H1 (cell line): ENCODE measurements at regions not wholly inside any gene's neighbourhood (a gene's known extent, or its start where the extent isn't known, plus 50 kb on each side); places are given as distances from the start of the nearest gene placed in this dataset.

ENCODE experiments used
- CTCF ChIA-PET: fragments of 300-600 bp; sonication (Branson Sonifier 250); formaldehyde crosslinking; loops from one replicate; lab custom pipeline; 2021; ENCODE audit not compliant: partially characterized antibody; lab: Charles Lee
- POLR2A ChIA-PET: fragments of 300-600 bp; sonication (Branson Sonifier 250); formaldehyde crosslinking; loops from one replicate; lab custom pipeline; 2021; ENCODE audit warnings: inconsistent platforms; ENCODE audit not compliant: partially characterized antibody; lab: Charles Lee
- DNase-seq, 2 experiments: peaks; one replicate each; pipeline versions ENCODE4 v3.0.0 to v3.0.0-alpha.2; 2010 to 2022; ENCODE audit warnings: low spot score in 2 of 2, low read depth in 1 of 2, mixed read lengths in 1 of 2
- FAIRE-seq: peaks from 2 replicates; lab custom pipeline; 2011; peaks lifted over from hg19 to GRCh38; lab: Jason Lieb, UNC
- H2AFZ ChIP-seq: 2 replicates; pipeline ENCODE4 v1.8.1; 2012; ENCODE audit warnings: low read length, inconsistent platforms
- H2AK5ac ChIP-seq: 2 replicates; pipeline ENCODE4 v1.6.1; 2013; ENCODE audit warnings: low read depth, low read length
- H2BK120ac ChIP-seq: replicated peaks from 2 replicates; pipeline ENCODE3; 2013; ENCODE audit warnings: low read depth, low read length, inconsistent platforms
- H2BK12ac ChIP-seq: 2 replicates; pipeline ENCODE4 v1.6.1; 2013; ENCODE audit warnings: low read depth, low read length
- H2BK15ac ChIP-seq: 2 replicates; pipeline ENCODE4 v1.6.1; 2013; ENCODE audit warnings: low read length
- H2BK20ac ChIP-seq: 2 replicates; pipeline ENCODE4 v1.6.1; 2013; ENCODE audit warnings: low read length
- H2BK5ac ChIP-seq: 2 replicates; pipeline ENCODE4 v1.6.1; 2013; ENCODE audit warnings: low read depth, low read length
- H3K14ac ChIP-seq: 2 replicates; pipeline ENCODE4 v1.6.1; 2013; ENCODE audit warnings: inconsistent platforms; ENCODE audit not compliant: insufficient read length
- H3K18ac ChIP-seq: 2 replicates; pipeline ENCODE4 v1.6.1; 2013; ENCODE audit warnings: low read length; ENCODE audit errors: extremely low read depth
- H3K23ac ChIP-seq: 2 replicates; pipeline ENCODE4 v1.6.1; 2013; ENCODE audit warnings: inconsistent platforms; ENCODE audit not compliant: insufficient read length
- H3K23me2 ChIP-seq: 2 replicates; pipeline ENCODE4 v1.6.1; 2013; ENCODE audit warnings: low read depth, low read length
- H3K27ac ChIP-seq: 2 replicates; pipeline ENCODE4 v1.6.1; 2011; ENCODE audit warnings: low read depth, low read length, inconsistent platforms
- H3K27me3 ChIP-seq, 4 experiments: replicated peaks in 1 of 4; 1 replicate in 1 of 4; 2 replicates in 3 of 4; pipeline versions ENCODE4 v1.6.1 to v1.8.1; 2011 to 2013; ENCODE audit warnings: low read length in 3 of 4, mild to moderate bottlenecking in 3 of 4, inconsistent platforms in 2 of 4, mixed read lengths in 2 of 4, moderate library complexity in 1 of 4; ENCODE audit not compliant: control insufficient read depth in 3 of 4, insufficient read depth in 3 of 4; ENCODE audit errors: extremely low read depth in 1 of 4
- H3K36me3 ChIP-seq, 4 experiments: 2 replicates each; pipeline versions ENCODE4 v1.6.1 to v1.8.1; 2011 to 2013; ENCODE audit warnings: mild to moderate bottlenecking in 4 of 4, low read length in 3 of 4, moderate library complexity in 2 of 4, control low read depth in 1 of 4, inconsistent platforms in 1 of 4; ENCODE audit not compliant: insufficient read depth in 4 of 4, control insufficient read depth in 2 of 4
- H3K4ac ChIP-seq: replicated peaks from 2 replicates; pipeline ENCODE3; 2013; ENCODE audit warnings: low read length, low read depth, mixed read lengths, inconsistent platforms; ENCODE audit not compliant: insufficient read length
- H3K4me1 ChIP-seq, 4 experiments: replicated peaks in 1 of 4; 1 replicate in 1 of 4; 2 replicates in 3 of 4; pipeline versions ENCODE4 v1.6.1 to v1.8.1; 2011 to 2013; ENCODE audit warnings: low read length in 3 of 4, inconsistent platforms in 2 of 4, mixed read lengths in 1 of 4; ENCODE audit not compliant: insufficient read depth in 4 of 4, control insufficient read depth in 3 of 4
- H3K4me2 ChIP-seq, 2 experiments: 2 replicates each; pipeline versions ENCODE4 v1.6.1 to v1.8.1; 2011 to 2013; ENCODE audit warnings: low read depth in 2 of 2, low read length in 2 of 2, control low read depth in 1 of 2, inconsistent platforms in 1 of 2, mild to moderate bottlenecking in 1 of 2; ENCODE audit not compliant: insufficient read depth in 1 of 2
- H3K4me3 ChIP-seq, 4 experiments: fragments of 200-600, 300-600 bp in 1 of 4; sonication (generic), shearing (Covaris generic), sonication (Bioruptor Twin) in 1 of 4; 2 replicates each; pipeline versions ENCODE4 v1.5.1 to v1.8.1; 2011 to 2016; ENCODE audit warnings: low read length in 4 of 4, low read depth in 3 of 4, control low read depth in 2 of 4, inconsistent platforms in 2 of 4, mild to moderate bottlenecking in 2 of 4, mixed read lengths in 1 of 4, moderate library complexity in 1 of 4; ENCODE audit not compliant: insufficient read depth in 2 of 4; ENCODE audit errors: extremely low read depth in 1 of 4
- H3K56ac ChIP-seq: replicated peaks from 2 replicates; pipeline ENCODE3; 2013; ENCODE audit warnings: low read depth, mild to moderate bottlenecking, mixed read lengths, low read length, inconsistent platforms; ENCODE audit not compliant: insufficient read length
- H3K79me1 ChIP-seq: 2 replicates; pipeline ENCODE4 v1.6.1; 2013; ENCODE audit warnings: low read depth, low read length, control low read depth
- H3K79me2 ChIP-seq, 2 experiments: 2 replicates each; pipeline versions ENCODE4 v1.6.1 to v1.8.1; 2012 to 2013; ENCODE audit warnings: low read length in 2 of 2, mild to moderate bottlenecking in 2 of 2, inconsistent platforms in 1 of 2; ENCODE audit not compliant: insufficient read depth in 2 of 2, control insufficient read depth in 1 of 2
- H3K9ac ChIP-seq, 4 experiments: replicated peaks in 1 of 4; 1 replicate in 1 of 4; 2 replicates in 3 of 4; pipeline versions ENCODE4 v1.6.1 to v1.8.1; 2011 to 2013; ENCODE audit warnings: low read depth in 3 of 4, low read length in 3 of 4, control low read depth in 2 of 4, mild to moderate bottlenecking in 2 of 4, moderate library complexity in 2 of 4, inconsistent platforms in 1 of 4; ENCODE audit errors: extremely low read depth in 1 of 4
- H3K9me3 ChIP-seq, 2 experiments: 2 replicates each; pipeline versions ENCODE4 v1.6.1 to v1.8.1; 2012 to 2013; ENCODE audit warnings: mild to moderate bottlenecking in 2 of 2, moderate library complexity in 2 of 2, control low read depth in 1 of 2, inconsistent platforms in 1 of 2, low read depth in 1 of 2, low read length in 1 of 2, mixed read lengths in 1 of 2; ENCODE audit not compliant: insufficient read depth in 2 of 2
- H4K20me1 ChIP-seq, 2 experiments: replicated peaks in 1 of 2; 2 replicates each; pipeline versions ENCODE3 to v1.8.1; 2011 to 2013; ENCODE audit warnings: inconsistent platforms in 2 of 2, low read length in 2 of 2, mild to moderate bottlenecking in 1 of 2; ENCODE audit not compliant: insufficient read depth in 2 of 2, control insufficient read depth in 1 of 2
- H4K5ac ChIP-seq: 2 replicates; pipeline ENCODE4 v1.6.1; 2013; ENCODE audit warnings: low read length, low read depth, mixed read lengths, inconsistent platforms; ENCODE audit not compliant: insufficient read length
- H4K8ac ChIP-seq: 2 replicates; pipeline ENCODE4 v1.8.0; 2013; ENCODE audit warnings: mild to moderate bottlenecking, moderate library complexity, low read length, inconsistent platforms; ENCODE audit not compliant: insufficient read depth; ENCODE audit errors: extremely low read depth
- H4K91ac ChIP-seq: replicated peaks from 2 replicates; pipeline ENCODE3; 2013; ENCODE audit warnings: low read length, mixed read lengths, inconsistent platforms; ENCODE audit not compliant: insufficient read length
- CBX5 ChIP-seq: fragments of 300-800, 300-1000 bp; sonication (generic); IDR thresholded peaks from 2 replicates; pipeline ENCODE4 v1.7.1; 2016; ENCODE audit warnings: antibody characterized with exemption, low read length, low read depth
- CBX8 ChIP-seq: fragments of 300-800, 300-1000 bp; sonication (generic); IDR thresholded peaks from 2 replicates; pipeline ENCODE4 v1.7.1; 2016; ENCODE audit warnings: low read depth, low read length, borderline replicate concordance
- CREB1 ChIP-seq: IDR thresholded peaks from 2 replicates; pipeline ENCODE4 v1.6.1; 2012; ENCODE audit warnings: inconsistent platforms
- EP300 ChIP-seq, 2 experiments: IDR thresholded peaks; 1 replicate in 1 of 2; 2 replicates in 1 of 2; pipeline ENCODE4 v1.6.1; 2011 to 2012; ENCODE audit warnings: low read depth in 2 of 2, low read length in 2 of 2, mild to moderate bottlenecking in 2 of 2, borderline replicate concordance in 1 of 2, inconsistent platforms in 1 of 2, moderate library complexity in 1 of 2
- FOSL1 ChIP-seq: IDR thresholded peaks from 2 replicates; pipeline ENCODE4 v1.6.1; 2011; ENCODE audit warnings: mild to moderate bottlenecking, low read depth, low read length, moderate library complexity; ENCODE audit not compliant: insufficient read depth
- HDAC2 ChIP-seq, 2 experiments: fragments of 300-600 bp in 1 of 2; sonication (generic) in 1 of 2; IDR thresholded peaks; 2 replicates each; pipeline ENCODE4 v1.6.1; 2011 to 2012; ENCODE audit warnings: low read depth in 2 of 2, low read length in 2 of 2, mild to moderate bottlenecking in 2 of 2, moderate library complexity in 2 of 2, borderline replicate concordance in 1 of 2, inconsistent platforms in 1 of 2
- JUN ChIP-seq: IDR thresholded peaks from 2 replicates; pipeline ENCODE4 v1.6.1; 2011; ENCODE audit warnings: low read depth, mild to moderate bottlenecking, improper control_type of control experiment, low read length
- NANOG ChIP-seq: IDR thresholded peaks from 2 replicates; pipeline ENCODE4 v1.6.1; 2011; ENCODE audit warnings: low read length, low read depth, mild to moderate bottlenecking, inconsistent platforms; ENCODE audit not compliant: insufficient read depth, poor library complexity, severe bottlenecking
- POU5F1 ChIP-seq: IDR thresholded peaks from 2 replicates; pipeline ENCODE4 v1.6.1; 2011; ENCODE audit warnings: low read depth, mild to moderate bottlenecking, low read length, moderate library complexity
- RBBP5 ChIP-seq: IDR thresholded peaks from 2 replicates; pipeline ENCODE4 v1.7.1; 2012; ENCODE audit warnings: low read depth, mild to moderate bottlenecking, inconsistent platforms, low read length, moderate library complexity, borderline replicate concordance
- RFX5 ChIP-seq: IDR thresholded peaks from 2 replicates; pipeline ENCODE4 v1.6.1; 2011; ENCODE audit warnings: low read depth, low read length, improper control_type of control experiment, borderline replicate concordance
- SP1 ChIP-seq: IDR thresholded peaks from 2 replicates; pipeline ENCODE4 v1.6.1; 2011; ENCODE audit warnings: low read depth, low read length
- SRF ChIP-seq: IDR thresholded peaks from 2 replicates; pipeline ENCODE4 v1.6.1; 2011; ENCODE audit warnings: mild to moderate bottlenecking, low read depth, low read length, moderate library complexity
- TAF1 ChIP-seq: IDR thresholded peaks from 2 replicates; pipeline ENCODE4 v1.6.1; 2011; ENCODE audit warnings: mild to moderate bottlenecking, low read depth, low read length
- TCF12 ChIP-seq: IDR thresholded peaks from 2 replicates; pipeline ENCODE4 v1.6.1; 2011; ENCODE audit warnings: low read depth, mild to moderate bottlenecking, low read length
- TEAD4 ChIP-seq: IDR thresholded peaks from 2 replicates; pipeline ENCODE4 v1.6.1; 2012; ENCODE audit warnings: low read depth, low read length, inconsistent platforms, mixed read lengths
- whole genome bisulfite sequencing, 2 experiments: shearing (Covaris generic) in 1 of 2; methylation state at CpG; one replicate each; pipeline versions ENCODE4 v1.1.6 to v1.1.7; 2013 to 2015; ENCODE audit warnings: low lambda C conversion rate in 2 of 2, mixed read lengths in 2 of 2, inconsistent platforms in 1 of 2, low coverage in 1 of 2, missing lambda C conversion rate in 1 of 2; ENCODE audit not compliant: insufficient replicate concordance in 2 of 2, insufficient coverage in 1 of 2, insufficient read length in 1 of 2; ENCODE audit errors: extremely low coverage in 1 of 2, missing lambda C conversion rate in 1 of 2; 5-methylcytosine and 5-hydroxymethylcytosine counted together

- no peaks in the 10 kb centered on the region for H3K79me1 ChIP-seq
- POLR2A ChIA-PET, result no interaction called here
- no peak overlapping the region for H2AK5ac ChIP-seq
- no peak for TF ChIP-seq POU5F1
- TF ChIP-seq TCF12, result no peak
- no peak for TF ChIP-seq RFX5
- no peak for TF ChIP-seq JUN
- no peak for TF ChIP-seq TEAD4
- no peak for TF ChIP-seq HDAC2 (IDR thresholded peaks at IDR 0.05; ENCODE audit: borderline replicate concordance in 1 of 2, low read depth in 2 of 2, low read length in 2 of 2)
- no peak for TF ChIP-seq SRF
- no peak for TF ChIP-seq RBBP5
- TF ChIP-seq CBX8, result no peak
- TF ChIP-seq CREB1, result no peak
- TF ChIP-seq EP300 (IDR thresholded peaks at IDR 0.05; ENCODE audit: borderline replicate concordance in 1 of 2, low read depth in 2 of 2, low read length in 2 of 2), result no peak
- no peak for TF ChIP-seq SP1
- TF ChIP-seq NANOG, result no peak
- TF ChIP-seq FOSL1, result no peak
- TF ChIP-seq TAF1, result no peak
- TF ChIP-seq CBX5, result no peak
These were observed 197.4 kb downstream of the LTN1 start for GRCh38 chr21:28795251-28795650.

More at GRCh38 chr21:28795251-28795650, 197.4 kb downstream of the LTN1 start:
- H4K20me1 ChIP-seq, result no peaks in the 10 kb centered on the region
- no peak overlapping the region for H3K18ac ChIP-seq
- CTCF ChIA-PET, result no interaction called here
- H3K9ac ChIP-seq, result no peak overlapping the region
- no peak overlapping the region for H2BK15ac ChIP-seq
- FAIRE-seq, result no peak
- H2BK12ac ChIP-seq, result no peak overlapping the region
- no peak overlapping the region for H4K8ac ChIP-seq
- no peaks in the 10 kb centered on the region for H3K23me2 ChIP-seq
- H2BK120ac ChIP-seq, result no peak overlapping the region
- no peak overlapping the region for H3K27ac ChIP-seq
- no peak overlapping the region for H4K5ac ChIP-seq
- H3K4me2 ChIP-seq, result no peak overlapping the region
- no peak overlapping the region for H3K14ac ChIP-seq
- no peak overlapping the region for H4K91ac ChIP-seq
- no peak overlapping the region for H2AFZ ChIP-seq
- no peaks in the 10 kb centered on the region for H3K79me2 ChIP-seq
- H3K23ac ChIP-seq, result no peak overlapping the region
- WGBS, 2 experiments, result 90% methylated on average over 1 of the region's 1 CpG; no CpG with 5 or more reads in 1 of the 2 experiments
- no peak overlapping the region for H3K4me3 ChIP-seq
- DNase-seq, result no peak
- H2BK20ac ChIP-seq, result no peak overlapping the region
- no peaks in the 10 kb centered on the region for H3K36me3 ChIP-seq
- no peaks in the 10 kb centered on the region for H3K4me1 ChIP-seq
- no peak overlapping the region for H2BK5ac ChIP-seq
- H3K56ac ChIP-seq, result no peak overlapping the region
- no peak overlapping the region for H3K4ac ChIP-seq
- H3K9me3 ChIP-seq, result no peaks in the 10 kb centered on the region
- H3K27me3 ChIP-seq, result no peaks in the 10 kb centered on the region
